ENCODE measurements at regions not wholly inside any gene's neighbourhood (a gene's known extent, or its start where the extent isn't known, plus 50 kb on each side); places are given as distances from the start of the nearest gene placed in this dataset.

DNA sequence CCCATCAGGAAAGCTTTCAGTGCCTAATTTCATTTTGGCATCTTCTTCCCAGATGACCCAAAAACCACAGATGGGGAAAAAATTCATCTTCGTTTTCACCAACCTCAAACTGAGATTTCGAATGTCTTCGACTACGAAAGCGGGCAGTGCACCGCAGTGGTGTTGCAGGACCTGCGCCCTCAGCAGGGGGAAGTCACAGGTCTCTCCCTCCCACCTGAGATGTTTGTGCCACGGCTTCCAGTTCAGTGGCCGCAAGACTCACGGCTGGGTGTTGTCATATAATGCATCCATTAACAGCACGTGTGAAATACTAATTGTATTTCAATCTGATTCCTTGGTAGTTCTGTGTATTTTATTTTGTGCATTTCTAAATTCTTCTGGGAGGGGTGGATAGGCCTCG, 66.2 kb upstream of the SALL3 start:
- in situ Hi-C loops (cut with HindIII; ENCODE audit: low sequenced_read_pairs), result no loop called here
- TF ChIP-seq, protein P1, sequence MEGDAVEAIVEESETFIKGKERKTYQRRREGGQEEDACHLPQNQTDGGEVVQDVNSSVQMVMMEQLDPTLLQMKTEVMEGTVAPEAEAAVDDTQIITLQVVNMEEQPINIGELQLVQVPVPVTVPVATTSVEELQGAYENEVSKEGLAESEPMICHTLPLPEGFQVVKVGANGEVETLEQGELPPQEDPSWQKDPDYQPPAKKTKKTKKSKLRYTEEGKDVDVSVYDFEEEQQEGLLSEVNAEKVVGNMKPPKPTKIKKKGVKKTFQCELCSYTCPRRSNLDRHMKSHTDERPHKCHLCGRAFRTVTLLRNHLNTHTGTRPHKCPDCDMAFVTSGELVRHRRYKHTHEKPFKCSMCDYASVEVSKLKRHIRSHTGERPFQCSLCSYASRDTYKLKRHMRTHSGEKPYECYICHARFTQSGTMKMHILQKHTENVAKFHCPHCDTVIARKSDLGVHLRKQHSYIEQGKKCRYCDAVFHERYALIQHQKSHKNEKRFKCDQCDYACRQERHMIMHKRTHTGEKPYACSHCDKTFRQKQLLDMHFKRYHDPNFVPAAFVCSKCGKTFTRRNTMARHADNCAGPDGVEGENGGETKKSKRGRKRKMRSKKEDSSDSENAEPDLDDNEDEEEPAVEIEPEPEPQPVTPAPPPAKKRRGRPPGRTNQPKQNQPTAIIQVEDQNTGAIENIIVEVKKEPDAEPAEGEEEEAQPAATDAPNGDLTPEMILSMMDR (IDR thresholded peaks at IDR 0.05; ENCODE audit: low read depth, low read length, missing control alignments), result no peak
- no peak for DNase-seq (ENCODE audit: low read depth)

DNA sequence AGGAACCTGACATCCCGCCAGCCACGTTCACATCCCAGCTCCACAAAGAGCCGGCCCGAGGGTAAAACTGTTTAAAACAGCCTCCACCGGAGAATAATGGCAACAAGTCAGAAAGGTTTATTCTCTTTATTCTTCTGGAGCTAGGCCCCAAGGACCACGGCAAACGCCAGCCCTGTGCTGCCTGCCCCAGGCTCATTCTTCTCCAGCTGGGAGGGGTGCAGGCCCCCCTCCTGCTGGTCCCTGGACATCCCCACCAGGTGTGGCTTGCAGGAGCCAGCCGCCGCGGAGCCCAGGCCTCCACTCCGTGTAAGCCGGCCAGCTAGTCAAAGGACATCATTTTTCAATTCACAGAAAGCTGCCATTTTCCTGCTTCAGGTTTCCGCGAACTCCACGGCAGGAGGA, 65.8 kb upstream of the SALL3 start:
- H3K4me3 ChIP-seq (ENCODE audit: low read depth, low read length), result no peak overlapping the region
- DNase-seq (ENCODE audit: low read depth), result no peak
- in situ Hi-C loops (cut with HindIII; ENCODE audit: low sequenced_read_pairs), result no loop called here
- TF ChIP-seq, protein P1 (IDR thresholded peaks at IDR 0.05; ENCODE audit: low read depth, low read length, missing control alignments), result no peak

More for the DNA sequence above, 66.2 kb upstream of the SALL3 start:
- H3K4me3 ChIP-seq (ENCODE audit: low read depth, low read length), result no peak overlapping the region

DNA sequence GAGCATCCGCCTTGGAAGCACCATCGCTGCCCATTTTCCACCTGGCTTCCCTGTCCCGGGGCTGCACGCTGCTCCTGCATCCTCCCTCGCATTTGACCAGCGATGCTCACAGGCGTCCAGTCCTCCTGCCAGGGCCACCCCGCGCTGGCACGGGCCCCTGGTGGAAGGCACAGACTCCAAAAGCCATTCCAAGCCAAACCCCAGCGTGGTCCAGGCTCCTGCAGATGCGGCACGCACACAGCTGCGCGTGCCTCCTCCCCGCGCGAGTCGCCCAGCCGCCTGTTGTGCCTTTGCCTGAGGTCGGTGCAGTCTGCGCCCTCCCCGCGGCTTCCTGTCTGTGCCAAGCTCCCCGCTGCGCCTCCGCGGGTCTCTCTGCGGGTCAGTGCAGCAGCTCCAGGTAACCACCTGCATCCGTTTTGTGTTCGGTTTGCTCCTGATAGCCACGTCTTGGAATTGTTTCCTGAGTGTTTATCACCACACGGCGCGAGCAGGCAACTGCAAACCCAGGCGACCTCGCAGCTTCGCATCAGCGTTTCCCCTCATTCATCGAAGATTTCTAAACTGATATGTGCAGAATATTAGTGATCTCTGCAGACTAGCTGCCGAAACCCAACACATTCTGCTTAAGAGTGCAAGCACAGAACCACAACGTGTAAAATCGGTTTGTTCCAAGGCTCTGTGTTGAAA, 65.2 kb upstream of the SALL3 start:
- DNase-seq (ENCODE audit: low read depth), result no peak
- TF ChIP-seq, protein P1 (IDR thresholded peaks at IDR 0.05; ENCODE audit: low read depth, low read length, missing control alignments), result no peak
- in situ Hi-C loops (cut with HindIII; ENCODE audit: low sequenced_read_pairs), result no loop called here
- no peak overlapping the region for H3K4me3 ChIP-seq (ENCODE audit: low read depth, low read length)

DNA sequence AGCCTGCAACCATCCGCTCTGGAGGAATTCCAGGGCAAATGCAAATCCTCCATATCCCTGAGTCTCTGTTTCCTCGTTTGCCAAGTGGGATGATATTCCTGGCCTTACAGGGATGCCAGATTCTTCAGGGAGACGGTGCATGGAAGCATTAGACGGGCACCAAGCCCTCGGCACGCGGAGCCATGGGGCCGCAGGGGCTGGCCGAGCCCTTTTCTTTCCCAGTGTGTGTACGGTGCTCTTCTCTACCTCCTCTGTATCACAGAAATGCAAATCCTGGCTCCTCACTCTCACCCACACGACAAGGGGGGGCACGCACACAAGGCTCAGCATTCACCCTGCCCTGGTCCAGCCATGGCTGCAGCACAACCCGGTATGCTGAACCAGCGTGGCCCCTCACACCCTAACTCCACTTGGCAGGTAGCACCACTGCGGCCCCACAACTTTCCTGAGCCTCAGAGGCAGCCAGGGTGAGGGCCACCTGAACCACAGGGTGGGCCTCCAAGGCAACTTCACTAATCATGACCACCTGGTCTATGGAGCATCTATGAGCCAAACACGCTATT, 64.1 kb upstream of the SALL3 start:
- H3K4me3 ChIP-seq (ENCODE audit: low read depth, low read length), result no peak overlapping the region
- no peak for DNase-seq (ENCODE audit: low read depth)
- in situ Hi-C loops (cut with HindIII; ENCODE audit: low sequenced_read_pairs), result no loop called here
- TF ChIP-seq, protein P1 (IDR thresholded peaks at IDR 0.05; ENCODE audit: low read depth, low read length, missing control alignments), result no peak

DNA sequence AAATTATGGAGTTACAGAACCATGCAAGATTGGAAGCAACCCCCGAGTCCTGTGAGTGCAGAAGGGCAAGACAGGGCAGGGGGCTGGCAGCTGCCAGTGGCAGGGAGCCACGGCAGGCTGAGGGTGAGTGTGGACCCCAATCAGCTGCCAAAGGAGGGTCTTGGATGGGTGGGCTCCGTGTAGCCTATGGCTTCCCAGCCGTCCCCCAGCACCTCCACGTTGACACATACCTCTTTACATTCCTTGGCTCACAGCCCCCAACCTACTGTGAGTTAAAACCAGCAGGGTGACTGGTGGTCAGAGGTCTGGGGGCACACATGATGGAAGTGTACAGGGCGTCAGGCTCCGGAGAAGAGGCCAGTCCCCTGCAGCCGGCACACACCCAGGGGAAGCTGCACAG, 60.9 kb upstream of the SALL3 start:
- no peak for DNase-seq (ENCODE audit: low read depth)
- TF ChIP-seq, protein P1 (IDR thresholded peaks at IDR 0.05; ENCODE audit: low read depth, low read length, missing control alignments), result no peak
- no peak overlapping the region for H3K4me3 ChIP-seq (ENCODE audit: low read depth, low read length)
- in situ Hi-C loops (cut with HindIII; ENCODE audit: low sequenced_read_pairs), result no loop called here

DNA sequence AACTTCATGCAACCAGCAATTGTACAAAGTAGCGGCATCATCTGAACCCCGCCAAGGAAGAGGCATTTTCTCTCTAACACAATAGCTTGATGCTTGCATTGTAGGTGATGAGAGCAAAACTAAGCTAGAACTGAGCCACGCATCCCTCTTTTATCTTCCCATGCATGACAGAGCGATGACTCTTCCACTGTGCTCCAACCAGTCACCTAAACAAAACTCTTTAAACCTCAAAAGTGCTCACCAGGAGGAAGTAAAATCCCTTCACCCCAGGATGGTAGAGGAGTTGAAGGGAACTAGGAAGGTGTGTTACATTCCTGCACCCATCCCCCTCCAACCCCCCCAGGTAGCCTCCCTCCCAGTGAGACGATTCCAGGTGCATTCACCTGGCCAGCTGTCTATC, 59.7 kb upstream of the SALL3 start:
- TF ChIP-seq, protein P1 (IDR thresholded peaks at IDR 0.05; ENCODE audit: low read depth, low read length, missing control alignments), result no peak
- no peak for DNase-seq (ENCODE audit: low read depth)
- no peak overlapping the region for H3K4me3 ChIP-seq (ENCODE audit: low read depth, low read length)
- in situ Hi-C loops (cut with HindIII; ENCODE audit: low sequenced_read_pairs), result no loop called here

All from astrocyte of the cerebellum (primary cell).